ENCODE measurements at regions not wholly inside any gene's neighbourhood (a gene's known extent, or its start where the extent isn't known, plus 50 kb on each side); places are given as distances from the start of the nearest gene placed in this dataset.

- H3K4me1 Mint-ChIP-seq = no peaks in the 10 kb centered on the region
- no peaks in the 10 kb centered on the region for H3K36me3 ChIP-seq (ENCODE audit: control insufficient read depth, insufficient read depth, low read length)
Measured at GRCh38 chr4:100082852-100083251, 107.4 kb downstream of the DDIT4L start.

GRCh38 chr4:100081491-100081890 is 108.8 kb downstream of the DDIT4L start:
- DNase-seq = no peak
- Histone ChIP-seq H3K9me3 (ENCODE audit: control insufficient read depth, low read length) (peaks cover 6% of the 10 kb centered on the region), H3K27ac (ENCODE audit: low read depth, low read length) (no peak overlapping the region), H3K4me1 (ENCODE audit: control insufficient read depth, insufficient read depth, low read length) (no peaks in the 10 kb centered on the region), H3K27me3 (ENCODE audit: control insufficient read depth, insufficient read depth, low read length, poor library complexity, severe bottlenecking) (no peaks in the 10 kb centered on the region), H3K4me3 (ENCODE audit: low read length) (no peak overlapping the region), H3K9ac (ENCODE audit: extremely low read depth, low read length, poor library complexity, severe bottlenecking) (no peak overlapping the region), H3K36me3 (ENCODE audit: control insufficient read depth, insufficient read depth, low read length) (no peaks in the 10 kb centered on the region)
- Mint-ChIP-seq H3K4me1 (no peaks in the 10 kb centered on the region), H3K9me3 (no peaks in the 10 kb centered on the region), H3K4me3 (no peak overlapping the region), H3K27me3 (ENCODE audit: insufficient read depth) (no peaks in the 10 kb centered on the region), H3K36me3 (ENCODE audit: low read depth) (no peaks in the 10 kb centered on the region), H3K27ac (no peak overlapping the region)
- WGBS, 2 experiments (ENCODE audit: insufficient coverage in 1 of 2, insufficient read length in 1 of 2) = 60 to 88% methylated on average over 1 of the region's 1 CpG
- TF ChIP-seq CTCF (conservative IDR thresholded peaks at IDR 0.05) = no peak

More at GRCh38 chr4:100082852-100083251, 107.4 kb downstream of the DDIT4L start:
- Histone ChIP-seq H3K9me3 (ENCODE audit: control insufficient read depth, low read length) (no peaks in the 10 kb centered on the region), H3K9ac (ENCODE audit: extremely low read depth, low read length, poor library complexity, severe bottlenecking) (no peak overlapping the region), H3K27me3 (ENCODE audit: control insufficient read depth, insufficient read depth, low read length, poor library complexity, severe bottlenecking) (no peaks in the 10 kb centered on the region), H3K27ac (ENCODE audit: low read depth, low read length) (no peak overlapping the region), H3K4me1 (ENCODE audit: control insufficient read depth, insufficient read depth, low read length) (no peaks in the 10 kb centered on the region), H3K4me3 (ENCODE audit: low read length) (no peak overlapping the region)
- H3K4me3 Mint-ChIP-seq = no peak overlapping the region
- H3K36me3 Mint-ChIP-seq (ENCODE audit: low read depth) = no peaks in the 10 kb centered on the region
- WGBS, 2 experiments (ENCODE audit: insufficient coverage in 1 of 2, insufficient read length in 1 of 2) = 83% methylated on average over 1 of the region's 1 CpG; no CpG with 5 or more reads in 1 of the 2 experiments
- no peaks in the 10 kb centered on the region for H3K9me3 Mint-ChIP-seq
- DNase-seq = no peak
- H3K27ac Mint-ChIP-seq = no peak overlapping the region
- TF ChIP-seq CTCF (conservative IDR thresholded peaks at IDR 0.05) = no peak
- H3K27me3 Mint-ChIP-seq (ENCODE audit: insufficient read depth) = no peaks in the 10 kb centered on the region

- TF ChIP-seq CTCF (conservative IDR thresholded peaks at IDR 0.05) = no peak
- Histone ChIP-seq H3K36me3 (ENCODE audit: control insufficient read depth, insufficient read depth, low read length) (no peaks in the 10 kb centered on the region), H3K9ac (ENCODE audit: extremely low read depth, low read length, poor library complexity, severe bottlenecking) (no peak overlapping the region), H3K27ac (ENCODE audit: low read depth, low read length) (no peak overlapping the region), H3K9me3 (ENCODE audit: control insufficient read depth, low read length) (peaks cover 6% of the 10 kb centered on the region), H3K27me3 (ENCODE audit: control insufficient read depth, insufficient read depth, low read length, poor library complexity, severe bottlenecking) (no peaks in the 10 kb centered on the region), H3K4me1 (ENCODE audit: control insufficient read depth, insufficient read depth, low read length) (no peaks in the 10 kb centered on the region), H3K4me3 (ENCODE audit: low read length) (no peak overlapping the region)
- 61 to 67% methylated on average over 3 of the region's 3 CpGs for WGBS, 2 experiments (ENCODE audit: insufficient coverage in 1 of 2, insufficient read length in 1 of 2)
- Mint-ChIP-seq H3K36me3 (ENCODE audit: low read depth) (no peaks in the 10 kb centered on the region), H3K27me3 (ENCODE audit: insufficient read depth) (no peaks in the 10 kb centered on the region), H3K27ac (no peak overlapping the region), H3K4me3 (no peak overlapping the region), H3K4me1 (no peaks in the 10 kb centered on the region), H3K9me3 (no peaks in the 10 kb centered on the region)
- no peak for DNase-seq
Measured at GRCh38 chr4:100079264-100079663, 111.0 kb downstream of the DDIT4L start.
